ENCODE measurements at regions not wholly inside any gene's neighbourhood (a gene's known extent, or its start where the extent isn't known, plus 50 kb on each side); places are given as distances from the start of the nearest gene placed in this dataset.

DNA sequence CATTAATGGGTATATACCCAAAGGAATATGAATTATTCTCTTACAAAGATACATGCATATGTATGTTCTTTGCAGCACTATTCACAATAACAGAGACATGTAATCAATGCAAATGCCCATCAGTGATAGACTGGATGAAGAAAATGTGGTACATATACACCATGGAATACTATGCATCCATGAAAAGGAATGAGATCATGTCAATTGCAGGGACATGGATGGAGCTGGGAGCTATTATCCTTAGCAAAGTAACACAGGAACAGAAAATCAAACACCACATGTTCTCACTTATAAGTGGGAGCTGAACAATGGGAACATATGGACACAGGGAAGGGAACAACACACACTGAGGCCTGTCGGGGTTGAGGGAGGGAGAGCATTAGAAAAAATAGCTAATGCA, 141.1 kb upstream of the HS3ST4 start:
- no TSS peak for BruUV-seq (replicated peaks)
- intact Hi-C loops (cut with micrococcal nuclease) = no loop called here

More for the DNA sequence above, 141.1 kb upstream of the HS3ST4 start:
- H2AK9ac ChIP-seq (replicated peaks; ENCODE audit: low read depth, low read length, poor library complexity) = no peak overlapping the region
- no peak overlapping the region for H3K4me3 ChIP-seq (ENCODE audit: insufficient read depth, low read depth, low read length)
- no peaks in the 10 kb centered on the region for H3K36me3 ChIP-seq (ENCODE audit: control insufficient read depth, insufficient read depth, low read length)
- dilution Hi-C loops (cut with HindIII; ENCODE audit: low sequenced_read_pairs, unreplicated experiment) = no loop called here
- no peak overlapping the region for H2AFZ ChIP-seq (replicated peaks; ENCODE audit: low read length, poor library complexity)
- H3K4me2 ChIP-seq (ENCODE audit: low read depth, low read length) = no peak overlapping the region
- no peak overlapping the region for H2BK20ac ChIP-seq (ENCODE audit: low read depth, low read length)
- H3K27ac ChIP-seq (ENCODE audit: insufficient read depth, low read length) = no peak overlapping the region
- ChIA-PET POLR2A (ENCODE audit: unreplicated experiment) (no interaction called here), CTCF (no interaction called here)
- H3K9ac ChIP-seq (ENCODE audit: low read depth, low read length) = no peak overlapping the region
- H2AK5ac ChIP-seq (ENCODE audit: low read depth, low read length) = no peak overlapping the region
- H3K56ac ChIP-seq (ENCODE audit: extremely low read depth, insufficient read depth, low read length) = no peak overlapping the region
- in situ Hi-C loops (cut with MboI; ENCODE audit: low sequenced_read_pairs) = no loop called here
- H3K9me1 ChIP-seq (ENCODE audit: insufficient read depth, low read length) = no peaks in the 10 kb centered on the region
- no peak overlapping the region for H3K18ac ChIP-seq (ENCODE audit: low read depth, low read length)
- H4K8ac ChIP-seq (ENCODE audit: low read depth in 2 of 2, low read length in 2 of 2) = no peak overlapping the region
- H3K4ac ChIP-seq (ENCODE audit: low read depth, low read length) = no peak overlapping the region
- H4K20me1 ChIP-seq (ENCODE audit: insufficient read depth, low read length) = no peaks in the 10 kb centered on the region
- no peak overlapping the region for H3K23ac ChIP-seq (ENCODE audit: low read depth, low read length)
- H2BK120ac ChIP-seq (ENCODE audit: low read depth, low read length) = no peak overlapping the region
- TF ChIP-seq CHD1 (IDR thresholded peaks at IDR 0.05; ENCODE audit: low read depth, low read length) (no peak), CEBPB (IDR thresholded peaks at IDR 0.05; ENCODE audit: low read depth, low read length) (no peak), BHLHE40 (IDR thresholded peaks at IDR 0.05; ENCODE audit: low read depth, low read length) (no peak), FOS (IDR thresholded peaks at IDR 0.05; ENCODE audit: low read depth, low read length) (no peak), NFE2L2 (IDR thresholded peaks at IDR 0.05; ENCODE audit: low read depth, low read length) (no peak), MAZ (IDR thresholded peaks at IDR 0.05; ENCODE audit: borderline replicate concordance, low read depth, low read length) (no peak), RAD21 (IDR thresholded peaks at IDR 0.05; ENCODE audit: low read length) (no peak), RCOR1 (IDR thresholded peaks at IDR 0.05; ENCODE audit: insufficient replicate concordance, low read length) (no peak)
- TF ChIP-seq, protein P1, sequence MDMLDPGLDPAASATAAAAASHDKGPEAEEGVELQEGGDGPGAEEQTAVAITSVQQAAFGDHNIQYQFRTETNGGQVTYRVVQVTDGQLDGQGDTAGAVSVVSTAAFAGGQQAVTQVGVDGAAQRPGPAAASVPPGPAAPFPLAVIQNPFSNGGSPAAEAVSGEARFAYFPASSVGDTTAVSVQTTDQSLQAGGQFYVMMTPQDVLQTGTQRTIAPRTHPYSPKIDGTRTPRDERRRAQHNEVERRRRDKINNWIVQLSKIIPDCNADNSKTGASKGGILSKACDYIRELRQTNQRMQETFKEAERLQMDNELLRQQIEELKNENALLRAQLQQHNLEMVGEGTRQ (IDR thresholded peaks at IDR 0.05; ENCODE audit: low read depth, low read length) = no peak
- no peak overlapping the region for H4K91ac ChIP-seq (ENCODE audit: insufficient read depth, low read depth, low read length)
- WGBS, 2 experiments (ENCODE audit: extremely low coverage in 2 of 2, insufficient read length in 1 of 2) = no CpG with 5 or more reads among the region's 1 CpG
- H3K79me1 ChIP-seq (ENCODE audit: low read depth in 1 of 2, low read length in 2 of 2) = no peaks in the 10 kb centered on the region
- ATAC-seq (ENCODE audit: low read depth) (no peak), DNase-seq (no peak)
- no peak overlapping the region for H3K14ac ChIP-seq (replicated peaks; ENCODE audit: low read depth, low read length)
- no peak overlapping the region for H4K5ac ChIP-seq (ENCODE audit: low read depth, low read length)
- H3K27me3 ChIP-seq (ENCODE audit: control insufficient read depth, insufficient read depth, low read length) = no peaks in the 10 kb centered on the region
- H3K9me3 ChIP-seq (ENCODE audit: control insufficient read depth, insufficient read depth, low read length) = peaks cover 8% of the 10 kb centered on the region
- H2BK5ac ChIP-seq (ENCODE audit: low read depth, low read length, poor library complexity, severe bottlenecking) = no peak overlapping the region
- no peaks in the 10 kb centered on the region for H3K4me1 ChIP-seq (ENCODE audit: control insufficient read depth, insufficient read depth, low read length)
- H2BK15ac ChIP-seq (ENCODE audit: low read depth, low read length) = no peak overlapping the region
